GM12878 (cell line): ENCODE measurements at regions not wholly inside any gene's neighbourhood (a gene's known extent, or its start where the extent isn't known, plus 50 kb on each side); places are given as distances from the start of the nearest gene placed in this dataset.

Source experiments
- ATAC-seq: fragments of 200-7000 bp; cut with Tn5 transposase; 3 replicates; pipeline ENCODE4 v1.9.1; 2020; ENCODE audit warnings: mild to moderate bottlenecking, moderate library complexity
- BruUV-seq: library from RNA; stranded (reverse); fragments of 400-500 nt; replicated peaks from 2 replicates; lab custom pipeline; 2021; lab: Mats Ljungman, UMichigan
- CTCF ChIA-PET: fragments of 300-600 bp; sonication (Branson Sonifier 250); formaldehyde crosslinking; extraction: SDS; loops from one replicate; lab custom pipeline; 2021; ENCODE audit warnings: inconsistent platforms; lab: Yijun Ruan, JAX
- POLR2A ChIA-PET: fragments of 350-600 bp; formaldehyde crosslinking; extraction: SDS; loops from one replicate; lab custom pipeline; 2021; ENCODE audit warnings: inconsistent platforms; lab: Charles Lee
- RAD21 ChIA-PET: fragments of 300-600 bp; sonication (Branson Sonifier 250); formaldehyde crosslinking; loops from one replicate; lab custom pipeline; 2023; ENCODE audit warnings: antibody characterized with exemption; ENCODE audit not compliant: unreplicated experiment; lab: Charles Lee
- SMC1A ChIA-PET: fragments of 300-600 bp; sonication (Branson Sonifier 250); formaldehyde crosslinking; loops from one replicate; lab custom pipeline; 2023; ENCODE audit not compliant: unreplicated experiment, uncharacterized antibody; lab: Charles Lee
- DNase-seq: peaks from one replicate; pipeline ENCODE4 v3.0.0-alpha.2; 2011; ENCODE audit warnings: low read depth, low spot score
- FAIRE-seq: peaks from 3 replicates; lab custom pipeline; 2011; peaks lifted over from hg19 to GRCh38; lab: Jason Lieb, UNC
- H2AFZ ChIP-seq: 2 replicates; pipeline ENCODE4 v1.6.0; 2011; ENCODE audit warnings: low read depth, low read length, control low read depth; ENCODE audit not compliant: control insufficient read depth
- H3K27ac ChIP-seq: 2 replicates; pipeline ENCODE4 v1.5.1; 2011; ENCODE audit warnings: control low read depth; ENCODE audit not compliant: control insufficient read depth, insufficient read depth
- H3K27me3 ChIP-seq, 2 experiments: replicated peaks in 1 of 2; 2 replicates each; pipeline versions ENCODE4 v1.6.0 to v1.6.1; 2011; ENCODE audit warnings: low read length in 1 of 2; ENCODE audit not compliant: control insufficient read depth in 2 of 2, insufficient read depth in 2 of 2
- H3K36me3 ChIP-seq, 2 experiments: 2 replicates each; pipeline ENCODE4 v1.5.1; 2011; ENCODE audit warnings: low read length in 1 of 2; ENCODE audit not compliant: control insufficient read depth in 2 of 2, insufficient read depth in 2 of 2
- H3K4me1 ChIP-seq: 2 replicates; pipeline ENCODE4 v1.6.1; 2011; ENCODE audit warnings: mild to moderate bottlenecking, low read length, moderate library complexity, mixed read lengths; ENCODE audit not compliant: control insufficient read depth, insufficient read depth
- H3K4me2 ChIP-seq: 2 replicates; pipeline ENCODE4 v1.6.0; 2011; ENCODE audit warnings: control low read depth; ENCODE audit not compliant: control insufficient read depth, insufficient read depth
- H3K4me3 ChIP-seq: fragments of 200-600 bp; sonication (generic); 2 replicates; pipeline ENCODE4 v1.5.1; 2016
- H3K79me2 ChIP-seq: 2 replicates; pipeline ENCODE4 v1.6.0; 2011; ENCODE audit warnings: low read length; ENCODE audit not compliant: control insufficient read depth, insufficient read depth
- H3K9ac ChIP-seq: 2 replicates; pipeline ENCODE4 v1.8.0; 2011; ENCODE audit warnings: low read length, control low read depth, mixed read lengths; ENCODE audit not compliant: control insufficient read depth, insufficient read depth
- H3K9me3 ChIP-seq: replicated peaks from 3 replicates; pipeline ENCODE4 v1.5.1; 2011; ENCODE audit warnings: mild to moderate bottlenecking, low read length; ENCODE audit not compliant: control insufficient read depth, insufficient read depth
- H4K20me1 ChIP-seq: 2 replicates; pipeline ENCODE4 v1.6.0; 2011; ENCODE audit not compliant: control insufficient read depth, insufficient read depth
- ATF7 ChIP-seq: fragments of 450-650 bp; IDR thresholded peaks from 2 replicates; pipeline ENCODE4 v1.6.1; 2016; ENCODE audit warnings: low read depth, mild to moderate bottlenecking
- BRCA1 ChIP-seq: IDR thresholded peaks from 2 replicates; pipeline ENCODE4 v1.6.1; 2011; ENCODE audit warnings: low read depth, low read length, improper control_type of control experiment
- JUND ChIP-seq: IDR thresholded peaks from 2 replicates; pipeline ENCODE4 v1.6.1; 2012; ENCODE audit warnings: low read depth, mild to moderate bottlenecking, low read length, improper control_type of control experiment, moderate library complexity
- MEF2B ChIP-seq: fragments of 450-650 bp; IDR thresholded peaks from 2 replicates; pipeline ENCODE4 v1.6.1; 2018; ENCODE audit warnings: mild to moderate bottlenecking, moderate library complexity; ENCODE audit not compliant: partially characterized antibody, poor library complexity, severe bottlenecking
- NR2C1 ChIP-seq: fragments of 450-650 bp; IDR thresholded peaks from 2 replicates; pipeline ENCODE4 v1.6.1; 2017; ENCODE audit warnings: antibody characterized with exemption, mild to moderate bottlenecking, moderate library complexity
- POLR2A ChIP-seq: IDR thresholded peaks from 2 replicates; pipeline ENCODE4 v1.6.1; 2011; ENCODE audit warnings: low read depth, mild to moderate bottlenecking, low read length
- POLR2AphosphoS5 ChIP-seq: IDR thresholded peaks from 2 replicates; pipeline ENCODE4 v1.6.1; 2011; ENCODE audit warnings: mild to moderate bottlenecking, low read length, inconsistent platforms
- RCOR1 ChIP-seq: conservative IDR thresholded peaks from 2 replicates; pipeline ENCODE4 v1.6.1; 2012; ENCODE audit warnings: low read depth, low read length, improper control_type of control experiment
- REST ChIP-seq: IDR thresholded peaks from 2 replicates; pipeline ENCODE4 v1.6.1; 2012; ENCODE audit warnings: mild to moderate bottlenecking, low read depth, low read length
- SMARCA5 ChIP-seq: fragments of 450-650 bp; IDR thresholded peaks from 2 replicates; pipeline ENCODE4 v1.6.1; 2017; ENCODE audit warnings: mild to moderate bottlenecking
- SPI1 ChIP-seq: IDR thresholded peaks from 2 replicates; pipeline ENCODE4 v1.6.1; 2011; ENCODE audit warnings: low read depth, mild to moderate bottlenecking, low read length, moderate library complexity, borderline replicate concordance; ENCODE audit not compliant: insufficient read depth
- WGBS: methylation state at CpG from one replicate; pipeline ENCODE4 v1.1.6; 2016; ENCODE audit warnings: low lambda C conversion rate; ENCODE audit not compliant: insufficient replicate concordance, insufficient coverage; ENCODE audit errors: missing lambda C conversion rate; 5-methylcytosine and 5-hydroxymethylcytosine counted together
- in situ Hi-C: fragments of 300-500 bp; cut with MboI; formaldehyde crosslinking; loops from 9 replicates; pipeline ENCODE4 v1.14.3; 2018; ENCODE audit warnings: mixed read lengths
- intact Hi-C: fragments of 100-400 bp; cut with micrococcal nuclease; formaldehyde crosslinking; loops from one replicate; pipeline ENCODE4 v1.14.2; 2022; ENCODE audit not compliant: unreplicated experiment
- TF ChIP-seq, protein P1 (sequence below): fragments of 450-650 bp; IDR thresholded peaks from 2 replicates; pipeline ENCODE4 v1.6.1; 2017; ENCODE audit warnings: mild to moderate bottlenecking

DNA sequence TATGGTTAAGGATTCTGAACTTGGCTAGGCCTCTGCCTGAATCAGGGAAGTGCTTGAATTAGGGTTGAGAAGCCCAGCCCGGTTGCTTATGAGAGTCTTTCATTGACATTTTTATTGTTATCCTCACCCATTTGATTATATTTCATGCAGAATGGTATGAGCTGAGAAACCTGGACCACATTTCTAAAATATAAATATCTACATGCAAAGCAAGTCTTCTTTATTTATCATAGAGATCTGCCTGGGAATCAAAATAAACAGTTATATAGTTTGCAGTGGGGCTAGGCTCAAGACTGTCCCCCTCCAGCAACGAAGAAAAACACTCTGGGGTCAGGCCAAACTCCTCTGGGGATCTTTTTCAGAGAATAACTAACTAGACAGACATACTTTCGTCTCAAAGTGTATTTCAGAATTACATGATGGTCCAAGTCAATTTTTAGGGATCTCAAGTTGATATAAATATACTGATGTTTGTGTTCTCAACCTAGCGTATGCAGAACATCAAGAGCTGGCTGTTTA lies 675.4 kb upstream of the NR2F2 start:
- H3K79me2 ChIP-seq = no peaks in the 10 kb centered on the region
- intact Hi-C loops = no loop called here
- TF ChIP-seq POLR2A = no peak
- TF ChIP-seq, protein P1, sequence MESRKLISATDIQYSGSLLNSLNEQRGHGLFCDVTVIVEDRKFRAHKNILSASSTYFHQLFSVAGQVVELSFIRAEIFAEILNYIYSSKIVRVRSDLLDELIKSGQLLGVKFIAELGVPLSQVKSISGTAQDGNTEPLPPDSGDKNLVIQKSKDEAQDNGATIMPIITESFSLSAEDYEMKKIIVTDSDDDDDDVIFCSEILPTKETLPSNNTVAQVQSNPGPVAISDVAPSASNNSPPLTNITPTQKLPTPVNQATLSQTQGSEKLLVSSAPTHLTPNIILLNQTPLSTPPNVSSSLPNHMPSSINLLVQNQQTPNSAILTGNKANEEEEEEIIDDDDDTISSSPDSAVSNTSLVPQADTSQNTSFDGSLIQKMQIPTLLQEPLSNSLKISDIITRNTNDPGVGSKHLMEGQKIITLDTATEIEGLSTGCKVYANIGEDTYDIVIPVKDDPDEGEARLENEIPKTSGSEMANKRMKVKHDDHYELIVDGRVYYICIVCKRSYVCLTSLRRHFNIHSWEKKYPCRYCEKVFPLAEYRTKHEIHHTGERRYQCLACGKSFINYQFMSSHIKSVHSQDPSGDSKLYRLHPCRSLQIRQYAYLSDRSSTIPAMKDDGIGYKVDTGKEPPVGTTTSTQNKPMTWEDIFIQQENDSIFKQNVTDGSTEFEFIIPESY = no peak
- TF ChIP-seq, all 136 proteins: peak for 0
- no peak for DNase-seq
- ChIA-PET POLR2A (no interaction called here), RAD21 (no interaction called here), CTCF (no interaction called here), SMC1A (interaction anchor here (1.1 kb wide), 1 partner anchor 20 kb away, joined by 3 read pairs; no protein-coding TSS in a partner anchor)
- no TSS peak for BruUV-seq
- in situ Hi-C loops = no loop called here
- H3K27me3 ChIP-seq = no peaks in the 10 kb centered on the region
- no peak overlapping the region for H3K9ac ChIP-seq
- WGBS = 17% methylated on average over 4 of the region's 4 CpGs
- no peaks in the 10 kb centered on the region for H3K4me1 ChIP-seq
- no peaks in the 10 kb centered on the region for H3K36me3 ChIP-seq
- no peak for FAIRE-seq
- H3K4me3 ChIP-seq = no peak overlapping the region
- no peak overlapping the region for H2AFZ ChIP-seq
- ATAC-seq = no peak
- H3K9me3 ChIP-seq = no peaks in the 10 kb centered on the region; the same call in 2 of the 3 replicates
- no peak overlapping the region for H3K4me2 ChIP-seq
- H4K20me1 ChIP-seq = no peaks in the 10 kb centered on the region
- H3K27ac ChIP-seq = no peak overlapping the region

DNA sequence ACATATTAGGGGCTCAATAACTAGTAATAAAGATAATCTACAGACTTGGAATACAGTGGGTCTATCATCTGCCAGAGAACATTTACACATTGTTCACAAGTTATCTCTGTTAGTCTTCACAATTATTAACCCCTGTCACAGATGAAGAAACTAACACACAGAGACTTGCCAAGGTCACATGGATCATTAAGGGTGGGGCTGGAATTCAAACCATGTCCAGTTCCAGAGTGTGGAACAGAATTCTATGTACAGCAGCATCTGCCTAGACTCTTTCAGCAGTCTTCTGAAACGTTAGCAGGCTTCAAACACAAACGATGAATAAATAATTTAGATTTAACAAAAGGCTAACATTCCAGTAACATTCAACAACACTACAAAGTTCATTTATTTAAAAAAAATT lies 673.9 kb upstream of the NR2F2 start:
- no peaks in the 10 kb centered on the region for H3K27me3 ChIP-seq
- H4K20me1 ChIP-seq = no peaks in the 10 kb centered on the region
- ATAC-seq = no peak
- no peak for DNase-seq
- H3K4me2 ChIP-seq = no peak overlapping the region
- no peak overlapping the region for H2AFZ ChIP-seq
- in situ Hi-C loops = no loop called here
- no peak overlapping the region for H3K4me3 ChIP-seq
- H3K4me1 ChIP-seq = no peaks in the 10 kb centered on the region
- CTCF ChIA-PET = interaction anchor here (1.4 kb wide), 1 partner anchor 8 kb away, joined by 4 read pairs; no protein-coding TSS in a partner anchor
- POLR2A ChIA-PET = no interaction called here
- RAD21 ChIA-PET = no interaction called here
- H3K27ac ChIP-seq = no peak overlapping the region
- no peaks in the 10 kb centered on the region for H3K36me3 ChIP-seq
- 31% methylated on average over 2 of the region's 2 CpGs for WGBS
- H3K9me3 ChIP-seq = no peaks in the 10 kb centered on the region; the same call in 2 of the 3 replicates
- no peaks in the 10 kb centered on the region for H3K79me2 ChIP-seq
- intact Hi-C loops = no loop called here
- no TSS peak for BruUV-seq
- FAIRE-seq = no peak
- no peak overlapping the region for H3K9ac ChIP-seq
- SMC1A ChIA-PET = interaction anchor here (0.8 to 1.6 kb wide), 3 partner anchors 12 to 41 kb away, joined by 3 to 6 read pairs (median 3); no protein-coding TSS in a partner anchor
- no peak for TF ChIP-seq RCOR1
- no peak for TF ChIP-seq REST
- TF ChIP-seq BRCA1 = no peak
- no peak for TF ChIP-seq JUND
- no peak for TF ChIP-seq SMARCA5
- no peak for TF ChIP-seq ATF7
- TF ChIP-seq NR2C1 = no peak
- no peak for TF ChIP-seq MEF2B
- TF ChIP-seq SPI1 = no peak
- TF ChIP-seq POLR2AphosphoS5 = no peak
